H1 (cell line): ENCODE measurements at regions not wholly inside any gene's neighbourhood (a gene's known extent, or its start where the extent isn't known, plus 50 kb on each side); places are given as distances from the start of the nearest gene placed in this dataset.

Source experiments
- CTCF ChIA-PET: fragments of 300-600 bp; sonication (Branson Sonifier 250); formaldehyde crosslinking; loops from one replicate; lab custom pipeline; 2021; ENCODE audit not compliant: partially characterized antibody; lab: Charles Lee
- POLR2A ChIA-PET: fragments of 300-600 bp; sonication (Branson Sonifier 250); formaldehyde crosslinking; loops from one replicate; lab custom pipeline; 2021; ENCODE audit warnings: inconsistent platforms; ENCODE audit not compliant: partially characterized antibody; lab: Charles Lee
- DNase-seq, 2 experiments: peaks; one replicate each; pipeline versions ENCODE4 v3.0.0 to v3.0.0-alpha.2; 2010 to 2022; ENCODE audit warnings: low spot score in 2 of 2, low read depth in 1 of 2, mixed read lengths in 1 of 2
- FAIRE-seq: peaks from 2 replicates; lab custom pipeline; 2011; peaks lifted over from hg19 to GRCh38; lab: Jason Lieb, UNC
- H2AFZ ChIP-seq: 2 replicates; pipeline ENCODE4 v1.8.1; 2012; ENCODE audit warnings: low read length, inconsistent platforms
- H2AK5ac ChIP-seq: 2 replicates; pipeline ENCODE4 v1.6.1; 2013; ENCODE audit warnings: low read depth, low read length
- H2BK120ac ChIP-seq: replicated peaks from 2 replicates; pipeline ENCODE3; 2013; ENCODE audit warnings: low read depth, low read length, inconsistent platforms
- H2BK12ac ChIP-seq: 2 replicates; pipeline ENCODE4 v1.6.1; 2013; ENCODE audit warnings: low read depth, low read length
- H2BK15ac ChIP-seq: 2 replicates; pipeline ENCODE4 v1.6.1; 2013; ENCODE audit warnings: low read length
- H2BK20ac ChIP-seq: 2 replicates; pipeline ENCODE4 v1.6.1; 2013; ENCODE audit warnings: low read length
- H2BK5ac ChIP-seq: 2 replicates; pipeline ENCODE4 v1.6.1; 2013; ENCODE audit warnings: low read depth, low read length
- H3K14ac ChIP-seq: 2 replicates; pipeline ENCODE4 v1.6.1; 2013; ENCODE audit warnings: inconsistent platforms; ENCODE audit not compliant: insufficient read length
- H3K18ac ChIP-seq: 2 replicates; pipeline ENCODE4 v1.6.1; 2013; ENCODE audit warnings: low read length; ENCODE audit errors: extremely low read depth
- H3K23ac ChIP-seq: 2 replicates; pipeline ENCODE4 v1.6.1; 2013; ENCODE audit warnings: inconsistent platforms; ENCODE audit not compliant: insufficient read length
- H3K23me2 ChIP-seq: 2 replicates; pipeline ENCODE4 v1.6.1; 2013; ENCODE audit warnings: low read depth, low read length
- H3K27ac ChIP-seq: 2 replicates; pipeline ENCODE4 v1.6.1; 2011; ENCODE audit warnings: low read depth, low read length, inconsistent platforms
- H3K27me3 ChIP-seq, 4 experiments: replicated peaks in 1 of 4; 1 replicate in 1 of 4; 2 replicates in 3 of 4; pipeline versions ENCODE4 v1.6.1 to v1.8.1; 2011 to 2013; ENCODE audit warnings: low read length in 3 of 4, mild to moderate bottlenecking in 3 of 4, inconsistent platforms in 2 of 4, mixed read lengths in 2 of 4, moderate library complexity in 1 of 4; ENCODE audit not compliant: control insufficient read depth in 3 of 4, insufficient read depth in 3 of 4; ENCODE audit errors: extremely low read depth in 1 of 4
- H3K36me3 ChIP-seq, 4 experiments: 2 replicates each; pipeline versions ENCODE4 v1.6.1 to v1.8.1; 2011 to 2013; ENCODE audit warnings: mild to moderate bottlenecking in 4 of 4, low read length in 3 of 4, moderate library complexity in 2 of 4, control low read depth in 1 of 4, inconsistent platforms in 1 of 4; ENCODE audit not compliant: insufficient read depth in 4 of 4, control insufficient read depth in 2 of 4
- H3K4ac ChIP-seq: replicated peaks from 2 replicates; pipeline ENCODE3; 2013; ENCODE audit warnings: low read length, low read depth, mixed read lengths, inconsistent platforms; ENCODE audit not compliant: insufficient read length
- H3K4me1 ChIP-seq, 4 experiments: replicated peaks in 1 of 4; 1 replicate in 1 of 4; 2 replicates in 3 of 4; pipeline versions ENCODE4 v1.6.1 to v1.8.1; 2011 to 2013; ENCODE audit warnings: low read length in 3 of 4, inconsistent platforms in 2 of 4, mixed read lengths in 1 of 4; ENCODE audit not compliant: insufficient read depth in 4 of 4, control insufficient read depth in 3 of 4
- H3K4me2 ChIP-seq, 2 experiments: 2 replicates each; pipeline versions ENCODE4 v1.6.1 to v1.8.1; 2011 to 2013; ENCODE audit warnings: low read depth in 2 of 2, low read length in 2 of 2, control low read depth in 1 of 2, inconsistent platforms in 1 of 2, mild to moderate bottlenecking in 1 of 2; ENCODE audit not compliant: insufficient read depth in 1 of 2
- H3K4me3 ChIP-seq, 4 experiments: fragments of 200-600, 300-600 bp in 1 of 4; sonication (generic), shearing (Covaris generic), sonication (Bioruptor Twin) in 1 of 4; 2 replicates each; pipeline versions ENCODE4 v1.5.1 to v1.8.1; 2011 to 2016; ENCODE audit warnings: low read length in 4 of 4, low read depth in 3 of 4, control low read depth in 2 of 4, inconsistent platforms in 2 of 4, mild to moderate bottlenecking in 2 of 4, mixed read lengths in 1 of 4, moderate library complexity in 1 of 4; ENCODE audit not compliant: insufficient read depth in 2 of 4; ENCODE audit errors: extremely low read depth in 1 of 4
- H3K56ac ChIP-seq: replicated peaks from 2 replicates; pipeline ENCODE3; 2013; ENCODE audit warnings: low read depth, mild to moderate bottlenecking, mixed read lengths, low read length, inconsistent platforms; ENCODE audit not compliant: insufficient read length
- H3K79me1 ChIP-seq: 2 replicates; pipeline ENCODE4 v1.6.1; 2013; ENCODE audit warnings: low read depth, low read length, control low read depth
- H3K79me2 ChIP-seq, 2 experiments: 2 replicates each; pipeline versions ENCODE4 v1.6.1 to v1.8.1; 2012 to 2013; ENCODE audit warnings: low read length in 2 of 2, mild to moderate bottlenecking in 2 of 2, inconsistent platforms in 1 of 2; ENCODE audit not compliant: insufficient read depth in 2 of 2, control insufficient read depth in 1 of 2
- H3K9ac ChIP-seq, 4 experiments: replicated peaks in 1 of 4; 1 replicate in 1 of 4; 2 replicates in 3 of 4; pipeline versions ENCODE4 v1.6.1 to v1.8.1; 2011 to 2013; ENCODE audit warnings: low read depth in 3 of 4, low read length in 3 of 4, control low read depth in 2 of 4, mild to moderate bottlenecking in 2 of 4, moderate library complexity in 2 of 4, inconsistent platforms in 1 of 4; ENCODE audit errors: extremely low read depth in 1 of 4
- H3K9me3 ChIP-seq, 2 experiments: 2 replicates each; pipeline versions ENCODE4 v1.6.1 to v1.8.1; 2012 to 2013; ENCODE audit warnings: mild to moderate bottlenecking in 2 of 2, moderate library complexity in 2 of 2, control low read depth in 1 of 2, inconsistent platforms in 1 of 2, low read depth in 1 of 2, low read length in 1 of 2, mixed read lengths in 1 of 2; ENCODE audit not compliant: insufficient read depth in 2 of 2
- H4K20me1 ChIP-seq, 2 experiments: replicated peaks in 1 of 2; 2 replicates each; pipeline versions ENCODE3 to v1.8.1; 2011 to 2013; ENCODE audit warnings: inconsistent platforms in 2 of 2, low read length in 2 of 2, mild to moderate bottlenecking in 1 of 2; ENCODE audit not compliant: insufficient read depth in 2 of 2, control insufficient read depth in 1 of 2
- H4K5ac ChIP-seq: 2 replicates; pipeline ENCODE4 v1.6.1; 2013; ENCODE audit warnings: low read length, low read depth, mixed read lengths, inconsistent platforms; ENCODE audit not compliant: insufficient read length
- H4K8ac ChIP-seq: 2 replicates; pipeline ENCODE4 v1.8.0; 2013; ENCODE audit warnings: mild to moderate bottlenecking, moderate library complexity, low read length, inconsistent platforms; ENCODE audit not compliant: insufficient read depth; ENCODE audit errors: extremely low read depth
- H4K91ac ChIP-seq: replicated peaks from 2 replicates; pipeline ENCODE3; 2013; ENCODE audit warnings: low read length, mixed read lengths, inconsistent platforms; ENCODE audit not compliant: insufficient read length
- CTCF ChIP-seq, 3 experiments: IDR thresholded peaks; 1 replicate in 2 of 3; 2 replicates in 1 of 3; pipeline versions ENCODE4 v1.5.1 to v1.6.1; 2011; ENCODE audit warnings: low read length in 3 of 3, mild to moderate bottlenecking in 3 of 3, inconsistent platforms in 2 of 3, low read depth in 1 of 3, moderate library complexity in 1 of 3; ENCODE audit not compliant: insufficient read depth in 1 of 3; ENCODE audit errors: control extremely low read depth in 1 of 3
- EGR1 ChIP-seq: IDR thresholded peaks from 2 replicates; pipeline ENCODE4 v1.6.1; 2011; ENCODE audit warnings: low read depth, low read length, borderline replicate concordance
- EZH2 ChIP-seq: fragments of 200-600 bp; sonication (generic); IDR thresholded peaks from 2 replicates; pipeline ENCODE4 v1.7.1; 2012; ENCODE audit warnings: low read depth, mild to moderate bottlenecking, moderate library complexity, low read length, inconsistent platforms; ENCODE audit not compliant: severe bottlenecking
- HDAC2 ChIP-seq, 2 experiments: fragments of 300-600 bp in 1 of 2; sonication (generic) in 1 of 2; IDR thresholded peaks; 2 replicates each; pipeline ENCODE4 v1.6.1; 2011 to 2012; ENCODE audit warnings: low read depth in 2 of 2, low read length in 2 of 2, mild to moderate bottlenecking in 2 of 2, moderate library complexity in 2 of 2, borderline replicate concordance in 1 of 2, inconsistent platforms in 1 of 2
- PHF8 ChIP-seq: fragments of 200-600 bp; sonication (generic); conservative IDR thresholded peaks from 2 replicates; pipeline ENCODE4 v1.7.1; 2012; ENCODE audit warnings: low read depth, mild to moderate bottlenecking, inconsistent platforms, low read length, moderate library complexity
- POLR2AphosphoS5 ChIP-seq: IDR thresholded peaks from 2 replicates; pipeline ENCODE4 v1.6.1; 2011; ENCODE audit warnings: low read depth, low read length
- RBBP5 ChIP-seq: IDR thresholded peaks from 2 replicates; pipeline ENCODE4 v1.7.1; 2012; ENCODE audit warnings: low read depth, mild to moderate bottlenecking, inconsistent platforms, low read length, moderate library complexity, borderline replicate concordance
- RNF2 ChIP-seq: fragments of 200-900, 300-1000 bp; sonication (generic); IDR thresholded peaks from 2 replicates; pipeline ENCODE4 v1.7.1; 2016; ENCODE audit warnings: borderline replicate concordance, low read depth, mild to moderate bottlenecking, antibody characterized with exemption, low read length; ENCODE audit not compliant: poor library complexity, severe bottlenecking; ENCODE audit errors: missing control alignments
- SRF ChIP-seq: IDR thresholded peaks from 2 replicates; pipeline ENCODE4 v1.6.1; 2011; ENCODE audit warnings: mild to moderate bottlenecking, low read depth, low read length, moderate library complexity
- WGBS, 2 experiments: shearing (Covaris generic) in 1 of 2; methylation state at CpG; one replicate each; pipeline versions ENCODE4 v1.1.6 to v1.1.7; 2013 to 2015; ENCODE audit warnings: low lambda C conversion rate in 2 of 2, mixed read lengths in 2 of 2, inconsistent platforms in 1 of 2, low coverage in 1 of 2, missing lambda C conversion rate in 1 of 2; ENCODE audit not compliant: insufficient replicate concordance in 2 of 2, insufficient coverage in 1 of 2, insufficient read length in 1 of 2; ENCODE audit errors: extremely low coverage in 1 of 2, missing lambda C conversion rate in 1 of 2; 5-methylcytosine and 5-hydroxymethylcytosine counted together
- TF ChIP-seq, protein P1 (sequence below): IDR thresholded peaks from 2 replicates; pipeline ENCODE4 v1.6.1; 2012; ENCODE audit warnings: inconsistent platforms

DNA sequence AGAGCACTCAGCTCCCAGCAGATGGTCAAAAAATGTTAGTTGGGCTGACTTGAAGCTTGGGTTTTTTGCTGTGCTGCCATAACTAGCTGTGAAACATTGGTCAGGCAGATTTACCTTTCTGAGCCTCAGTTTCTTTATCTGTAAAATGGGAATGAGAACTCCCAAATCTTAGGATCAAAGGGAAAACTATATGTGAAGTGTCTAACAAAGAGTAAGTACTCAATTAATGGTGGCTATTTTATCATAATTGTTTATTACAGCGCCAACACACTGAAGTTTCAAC is 164.2 kb upstream of the POU3F1 start:
- no peak overlapping the region for H2BK15ac ChIP-seq
- no peaks in the 10 kb centered on the region for H3K79me2 ChIP-seq
- H3K27me3 ChIP-seq: no peaks in the 10 kb centered on the region; a peak in 1 of 7 replicates
- no peaks in the 10 kb centered on the region for H4K20me1 ChIP-seq
- H3K9me3 ChIP-seq: no peaks in the 10 kb centered on the region
- peaks cover 0 to 4% (median 0%) of the 10 kb centered on the region in 4 experiments; a peak in 2 of 7 replicates for H3K4me1 ChIP-seq
- 0 out of 2 replicates have a peak overlapping the region, but pooled peaks have one; percentile 44 for H2BK12ac ChIP-seq
- no peaks in the 10 kb centered on the region for H3K36me3 ChIP-seq
- no peak overlapping the region for H3K23ac ChIP-seq
- DNase-seq (no peak), FAIRE-seq (no peak)
- ChIA-PET CTCF (interaction anchor here (0.8 to 2.5 kb wide), 2 partner anchors 292 to 636 kb away, joined by 3 to 6 read pairs; no protein-coding TSS in a partner anchor), POLR2A (interaction anchor here (0.6 to 1.0 kb wide), 2 partner anchors 13 to 222 kb away, joined by 3 read pairs; no protein-coding TSS in a partner anchor)
- no peaks in the 10 kb centered on the region for H3K23me2 ChIP-seq
- H4K91ac ChIP-seq: no peak overlapping the region
- no peak overlapping the region for H3K4ac ChIP-seq
- H3K4me2 ChIP-seq: no peak overlapping the region
- 95% methylated on average over 1 of the region's 1 CpG; no CpG with 5 or more reads in 1 of the 2 experiments for WGBS, 2 experiments
- H3K18ac ChIP-seq: no peak overlapping the region
- no peak overlapping the region for H2AK5ac ChIP-seq
- no peak overlapping the region for H2AFZ ChIP-seq
- H2BK120ac ChIP-seq: no peak overlapping the region
- H4K8ac ChIP-seq: no peak overlapping the region
- H2BK5ac ChIP-seq: no peak overlapping the region
- H3K56ac ChIP-seq: no peak overlapping the region
- H3K14ac ChIP-seq: no peak overlapping the region
- no peak overlapping the region for H3K9ac ChIP-seq
- H3K27ac ChIP-seq: no peak overlapping the region
- no peak overlapping the region for H3K4me3 ChIP-seq
- no peak overlapping the region for H2BK20ac ChIP-seq
- H4K5ac ChIP-seq: no peak overlapping the region
- H3K79me1 ChIP-seq: no peaks in the 10 kb centered on the region
- TF ChIP-seq RNF2 (no peak), EGR1 (no peak), SRF (no peak), PHF8 (no peak), RBBP5 (no peak), HDAC2 (IDR thresholded peaks at IDR 0.05; ENCODE audit: borderline replicate concordance in 1 of 2, low read depth in 2 of 2, low read length in 2 of 2) (no peak), CTCF (IDR thresholded peaks at IDR 0.05; ENCODE audit: control extremely low read depth in 1 of 3, insufficient read depth in 1 of 3, low read depth in 1 of 3, low read length in 3 of 3) (no peak), EZH2 (no peak), POLR2AphosphoS5 (no peak)
- TF ChIP-seq, protein P1, sequence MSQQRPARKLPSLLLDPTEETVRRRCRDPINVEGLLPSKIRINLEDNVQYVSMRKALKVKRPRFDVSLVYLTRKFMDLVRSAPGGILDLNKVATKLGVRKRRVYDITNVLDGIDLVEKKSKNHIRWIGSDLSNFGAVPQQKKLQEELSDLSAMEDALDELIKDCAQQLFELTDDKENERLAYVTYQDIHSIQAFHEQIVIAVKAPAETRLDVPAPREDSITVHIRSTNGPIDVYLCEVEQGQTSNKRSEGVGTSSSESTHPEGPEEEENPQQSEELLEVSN: no peak
